ENCODE measurements at regions not wholly inside any gene's neighbourhood (a gene's known extent, or its start where the extent isn't known, plus 50 kb on each side); places are given as distances from the start of the nearest gene placed in this dataset.

DNA sequence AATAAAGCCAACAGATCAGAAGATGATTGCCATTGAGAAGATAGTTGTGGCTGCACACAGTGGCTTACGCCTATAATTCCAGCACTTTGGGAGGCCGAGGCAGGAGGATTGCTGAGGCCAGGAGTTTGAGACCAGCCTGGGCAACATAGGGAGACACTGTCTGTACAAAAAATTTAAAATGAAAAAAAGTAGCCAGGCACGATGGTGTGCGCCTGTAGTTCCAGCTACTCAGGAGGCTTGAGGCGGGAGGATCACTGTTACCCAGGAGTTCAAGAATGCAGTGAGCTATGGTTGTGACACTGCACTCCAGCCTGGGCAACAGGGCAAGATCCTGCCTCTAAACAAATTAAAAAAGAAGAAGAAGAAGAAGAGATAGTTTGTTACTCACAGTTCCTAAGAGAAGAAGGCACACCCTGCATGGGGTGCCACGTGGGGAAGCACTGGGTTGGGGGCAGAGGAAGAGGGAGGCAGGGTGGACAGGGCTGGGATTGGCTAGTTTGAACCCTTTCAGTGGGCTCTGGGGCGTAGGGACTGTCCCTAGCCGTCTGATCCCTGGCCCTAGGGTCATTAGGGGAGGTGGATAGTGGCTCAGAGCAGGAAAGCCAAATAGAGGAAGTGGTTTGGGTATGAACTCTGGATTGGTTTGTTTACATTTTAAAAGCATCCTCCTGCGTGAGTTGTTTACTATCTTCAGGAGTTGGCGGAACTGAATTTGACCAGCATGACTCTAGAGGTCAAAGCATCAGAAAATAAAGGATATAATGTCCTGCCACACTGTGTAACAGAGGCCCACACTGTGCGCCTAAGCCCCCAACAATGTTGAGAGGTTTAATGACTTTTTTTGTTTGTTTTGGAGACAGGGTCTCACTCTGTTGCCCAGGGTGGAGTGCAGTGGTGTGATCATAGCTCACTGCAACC, 60.5 kb upstream of the MEDAG start:
- no peak for DNase-seq

- DNase-seq: no peak
Measured at GRCh38 chr13:30846311-30846710, 59.8 kb upstream of the MEDAG start.

GRCh38 chr13:30846866-30847265, 59.2 kb upstream of the MEDAG start:
- DNase-seq: no peak

DNA sequence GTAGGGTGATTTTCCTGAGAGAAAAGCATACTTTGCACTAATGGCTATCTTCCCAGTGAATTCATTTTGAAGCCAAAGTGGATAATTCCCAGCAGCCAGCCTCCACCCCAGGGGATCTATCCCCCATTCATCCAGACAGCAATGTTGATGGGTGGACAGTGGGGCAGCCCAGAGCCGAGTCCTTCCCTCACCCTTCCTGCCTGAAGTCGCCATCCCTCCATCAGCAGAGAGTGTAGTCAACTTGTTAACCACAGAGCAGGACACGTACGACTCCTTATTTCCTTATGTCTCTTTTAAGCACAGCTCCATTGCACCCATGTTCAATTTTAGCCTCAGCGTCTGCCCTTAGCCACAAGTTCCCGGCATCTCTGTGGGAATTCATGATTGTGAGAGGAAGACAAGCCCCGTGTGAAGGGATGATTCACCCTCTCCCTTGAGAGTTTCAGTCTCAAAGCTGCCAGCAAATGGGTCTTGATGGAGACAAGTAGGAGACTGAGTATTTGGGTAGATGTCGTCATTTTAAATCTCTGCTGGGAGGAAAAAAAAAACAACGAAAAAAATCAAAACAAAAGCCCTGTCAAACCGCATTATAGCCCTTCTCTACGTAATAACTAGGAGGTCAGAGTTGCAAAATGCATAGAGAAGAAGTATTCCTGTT, 58.3 kb upstream of the MEDAG start:
- no peak for DNase-seq

DNA sequence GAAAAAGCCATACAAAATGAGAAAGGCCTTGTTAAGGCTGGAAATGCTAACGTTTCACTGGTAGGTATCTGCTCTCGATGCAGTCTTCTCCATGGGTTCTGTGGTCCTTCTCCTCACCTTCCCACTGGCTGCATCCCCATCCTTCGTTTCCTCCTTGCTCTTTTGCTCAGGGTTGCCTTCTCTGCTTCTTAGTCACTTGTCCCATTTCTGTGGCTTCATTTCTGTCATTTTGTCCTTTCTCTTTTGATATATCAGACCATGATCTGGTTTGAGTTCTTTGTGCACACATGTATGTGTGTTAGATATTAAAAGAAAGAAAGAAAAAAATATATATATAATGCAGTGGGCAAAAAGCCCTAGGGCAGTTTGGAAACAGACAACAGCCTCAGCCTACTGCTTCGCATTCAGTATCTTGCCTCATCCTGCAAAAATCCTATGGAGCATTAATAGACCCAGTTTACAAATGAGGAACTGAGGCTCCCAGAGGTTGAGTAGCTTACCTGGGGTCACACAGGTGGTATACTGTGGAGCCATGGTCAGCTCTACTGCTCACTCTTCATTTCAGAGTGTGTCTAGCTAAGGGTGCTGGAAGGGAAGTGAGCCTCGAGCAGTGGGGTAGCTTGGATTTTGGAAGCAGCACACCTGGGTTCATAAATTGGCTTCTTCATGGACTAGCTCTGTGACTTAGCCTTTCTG, 57.6 kb upstream of the MEDAG start:
- no peak for DNase-seq

DNA sequence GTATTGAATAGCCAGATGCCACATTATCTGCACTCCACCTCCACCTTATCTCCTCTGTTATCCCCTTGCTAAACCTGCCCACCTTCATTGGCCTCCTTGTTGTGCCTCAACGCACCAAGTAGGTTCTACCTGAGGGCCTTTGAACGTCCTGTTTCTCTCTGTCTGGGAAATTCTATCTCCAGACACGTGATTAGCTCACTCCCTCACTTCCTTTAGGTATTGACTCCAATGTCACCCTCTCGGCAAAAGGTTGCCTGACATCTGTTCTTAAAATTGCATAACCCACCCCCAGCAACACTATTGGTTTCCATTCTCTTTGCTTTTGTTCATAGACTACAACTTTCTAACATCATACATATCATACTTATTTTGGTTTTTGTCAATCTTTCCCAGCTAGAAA, 56.5 kb upstream of the MEDAG start:
- no peak for DNase-seq

GRCh38 chr13:30850204-30850866, 55.7 kb upstream of the MEDAG start:
- DNase-seq: no peak

GRCh38 chr13:30850867-30851211, 55.2 kb upstream of the MEDAG start:
- no peak for DNase-seq

DNA sequence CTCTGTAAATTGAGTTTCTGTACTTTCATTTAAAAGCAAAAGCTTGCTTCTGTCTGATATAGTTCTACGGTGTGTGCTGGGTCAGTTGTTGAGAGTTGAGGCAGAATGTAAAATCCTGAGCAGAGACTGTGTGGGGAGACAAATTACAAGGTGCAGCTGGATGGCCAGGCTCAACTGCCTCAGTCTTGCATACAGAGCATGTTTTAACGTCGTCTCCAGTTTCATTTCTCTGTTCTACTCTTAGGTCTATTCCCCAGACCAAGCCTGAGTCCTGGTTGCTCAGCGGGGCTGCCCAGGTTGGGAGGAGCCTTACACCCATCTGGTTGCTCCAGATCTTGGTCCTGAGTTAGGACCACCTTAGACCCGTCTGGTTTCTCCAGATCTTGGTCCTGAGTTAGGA, 54.4 kb upstream of the MEDAG start:
- peak; percentile 68 for DNase-seq

DNA sequence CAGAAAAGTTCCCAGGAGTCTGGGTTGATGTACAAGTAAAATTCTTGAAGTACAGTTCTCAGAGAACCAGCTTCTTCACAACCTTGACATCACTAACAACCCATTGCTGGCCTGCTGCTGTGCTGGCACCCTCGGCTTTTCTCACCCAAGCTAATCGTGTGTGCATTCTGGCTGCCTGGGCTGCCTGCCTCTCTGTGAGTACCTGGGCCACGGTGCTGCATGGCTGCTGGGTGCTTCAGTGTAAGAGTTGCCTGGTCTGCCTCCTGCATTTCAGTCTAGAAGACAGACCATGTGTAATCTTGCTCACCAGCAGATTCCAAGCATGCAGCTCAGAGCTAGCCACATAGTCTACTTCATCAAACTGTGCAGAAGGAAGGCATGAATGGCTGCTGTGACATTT, 50.5 kb upstream of the MEDAG start:
- DNase-seq: no peak

DNA sequence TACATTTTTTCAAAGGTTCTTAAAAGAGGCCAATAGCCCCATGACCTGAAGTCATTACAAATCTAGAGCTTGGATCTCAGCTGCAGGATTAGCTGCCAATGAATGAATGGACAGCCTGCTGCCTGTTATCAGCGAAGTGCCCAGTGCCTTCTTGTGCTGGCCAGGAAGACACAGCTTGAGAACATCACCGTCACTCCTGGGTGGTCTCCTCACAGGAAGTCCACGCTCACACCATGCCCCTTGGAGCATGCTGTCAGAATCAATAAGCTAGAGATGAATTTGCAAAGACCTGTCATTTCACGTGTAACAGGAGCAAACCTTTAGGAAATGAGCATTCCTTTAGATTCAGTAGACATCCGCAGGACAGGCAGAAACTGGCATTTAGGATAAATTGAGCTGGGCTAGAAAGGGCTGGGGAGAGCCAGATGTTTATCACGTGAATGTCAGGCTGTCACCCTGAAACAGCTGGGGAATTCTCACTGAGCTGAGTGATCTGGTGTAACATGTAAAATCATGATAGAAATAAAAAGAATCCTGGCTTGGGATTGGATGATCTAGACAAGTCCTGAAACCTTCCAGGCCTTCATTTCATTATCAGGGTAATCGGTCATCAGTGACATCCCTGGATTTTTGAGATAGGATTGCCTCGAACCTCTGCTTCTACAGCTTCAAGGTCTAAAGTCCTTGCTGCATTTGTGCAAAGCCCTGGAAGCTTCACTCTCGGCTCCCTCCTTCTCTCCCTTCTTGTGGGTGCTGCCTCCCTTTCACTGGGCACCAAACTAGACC, 49.9 kb upstream of the MEDAG start:
- DNase-seq: no peak

All from NCI-H526 treated with DMSO at 0.1 percent for 48 hours (cell line).